G401 (cell line): ENCODE measurements at regions not wholly inside any gene's neighbourhood (a gene's known extent, or its start where the extent isn't known, plus 50 kb on each side); places are given as distances from the start of the nearest gene placed in this dataset.

Experiments used
- DNase-seq: peaks from one replicate; pipeline ENCODE4 v3.0.0-alpha.2; 2015; ENCODE audit warnings: low spot score
- in situ Hi-C: cut with HindIII; loops from 2 replicates; pipeline ENCODE4 v1.10.0; 2016; ENCODE audit warnings: low sequenced_read_pairs, mixed read lengths

DNA sequence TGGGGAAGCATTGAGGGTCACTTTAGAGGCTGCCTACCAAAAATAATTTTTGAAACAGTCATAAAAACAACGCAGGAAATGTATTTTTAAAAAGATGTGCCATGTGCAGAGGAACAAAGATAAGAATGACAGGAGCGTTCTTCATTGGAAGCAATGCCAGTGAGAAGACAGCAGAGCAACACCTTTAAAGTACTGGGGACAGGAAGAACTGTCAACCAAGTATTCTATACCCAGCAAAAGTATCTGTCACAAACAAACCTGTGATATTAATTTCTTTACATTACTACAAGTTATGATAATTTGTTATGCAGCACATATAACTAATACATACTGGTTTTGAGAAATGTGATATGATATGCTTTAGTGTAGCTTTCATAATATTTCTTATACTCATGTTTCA lies 675.6 kb downstream of the IRX1 start:
- in situ Hi-C loops = no loop called here
- no peak for DNase-seq

DNA sequence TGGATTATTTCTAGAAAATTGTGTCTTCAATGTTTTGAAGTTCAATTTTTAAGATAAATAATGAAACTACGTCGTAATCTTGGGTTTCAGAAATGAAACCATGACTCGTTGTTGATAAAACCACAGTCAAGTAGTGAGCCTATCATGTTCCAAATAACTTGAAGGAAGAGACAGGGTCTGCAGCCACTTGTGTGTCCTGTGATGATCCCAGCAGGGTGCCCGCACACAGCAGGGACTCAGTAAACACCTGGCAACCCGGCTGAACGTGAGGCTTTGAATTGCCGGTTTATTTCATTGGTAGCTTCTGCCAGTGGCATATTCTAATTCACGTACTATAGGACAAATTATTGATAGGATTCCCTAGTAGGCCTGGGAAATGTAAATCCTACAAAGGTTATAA lies 679.6 kb downstream of the IRX1 start:
- in situ Hi-C loops = no loop called here

DNA sequence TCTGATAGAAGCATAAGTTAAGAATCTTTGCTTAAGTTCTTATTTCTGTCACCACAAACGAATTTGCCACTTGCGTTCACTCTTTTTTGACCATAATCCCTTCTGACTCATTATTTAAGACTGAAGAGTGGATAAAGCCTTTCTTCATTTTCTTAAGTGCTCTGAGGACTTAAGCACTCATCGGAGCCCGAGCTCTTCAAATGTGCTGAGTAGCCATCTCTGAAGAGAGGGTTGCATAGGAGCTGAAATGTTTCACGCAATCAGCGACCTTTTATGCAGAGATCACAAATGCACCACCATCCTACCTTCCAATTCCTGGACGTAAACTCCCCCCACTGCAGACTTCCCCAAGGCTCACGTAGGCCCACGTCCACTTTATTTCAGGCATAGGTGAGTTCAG lies 699.2 kb downstream of the IRX1 start:
- no peak for DNase-seq
- in situ Hi-C loops = no loop called here

More for the DNA sequence above, 679.6 kb downstream of the IRX1 start:
- no peak for DNase-seq

DNA sequence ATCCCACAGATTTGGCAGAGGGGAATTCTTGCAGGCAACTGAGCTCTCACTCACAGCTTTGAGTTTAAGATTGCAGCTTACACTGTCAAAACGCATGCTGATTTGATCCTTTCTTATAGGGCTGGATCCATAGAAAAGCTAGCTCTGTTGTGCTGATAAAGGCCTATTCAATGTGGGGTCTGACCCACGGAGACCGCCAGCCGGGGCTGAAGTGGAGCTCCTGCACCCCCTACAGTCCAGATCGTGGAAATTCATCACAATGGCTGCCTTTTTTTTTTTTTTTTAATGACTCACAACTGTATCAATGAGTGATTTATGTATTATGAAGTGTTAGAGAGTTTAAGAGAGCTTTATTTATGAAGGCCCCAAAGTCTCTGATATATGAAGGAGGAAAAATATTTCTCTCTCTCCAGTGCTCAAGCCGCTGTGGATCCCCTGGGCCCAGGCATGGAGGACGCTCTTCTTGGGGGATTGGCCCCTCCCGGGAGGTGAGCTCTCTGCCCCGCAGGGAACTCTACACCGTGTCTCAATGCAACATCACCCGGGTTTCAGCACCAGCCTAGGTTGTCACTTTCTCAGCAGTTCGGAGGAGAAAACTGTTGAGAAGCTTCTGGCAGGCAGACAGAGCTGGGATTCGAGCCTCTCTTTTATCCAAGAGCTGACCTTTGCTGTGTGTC lies 700.2 kb downstream of the IRX1 start:
- peak; percentile 7 for DNase-seq
- in situ Hi-C loops = no loop called here

DNA sequence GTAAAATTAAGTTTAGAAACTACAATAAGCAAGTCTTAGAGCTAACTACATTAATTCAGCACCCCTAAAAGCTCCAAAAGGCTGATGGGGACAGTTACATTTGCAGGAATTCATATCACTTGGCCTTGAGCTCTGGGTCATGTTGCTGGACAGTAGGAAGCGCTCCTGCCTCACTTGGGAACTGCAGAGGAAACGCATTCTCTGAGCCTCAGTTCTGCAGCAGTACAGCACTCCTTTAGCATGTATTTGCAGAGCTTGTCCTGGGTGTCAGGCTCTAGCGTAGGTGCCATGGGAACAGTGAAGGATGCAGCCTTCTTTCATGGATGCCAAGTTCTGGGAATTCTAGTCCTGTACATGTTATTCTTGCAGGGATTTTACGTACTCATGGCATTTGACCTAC lies 710.4 kb downstream of the IRX1 start:
- DNase-seq = no peak
- in situ Hi-C loops = no loop called here

- in situ Hi-C loops = no loop called here
- no peak for DNase-seq
These were observed 713.4 kb downstream of the IRX1 start for GRCh38 chr5:4309026-4309425.

DNA sequence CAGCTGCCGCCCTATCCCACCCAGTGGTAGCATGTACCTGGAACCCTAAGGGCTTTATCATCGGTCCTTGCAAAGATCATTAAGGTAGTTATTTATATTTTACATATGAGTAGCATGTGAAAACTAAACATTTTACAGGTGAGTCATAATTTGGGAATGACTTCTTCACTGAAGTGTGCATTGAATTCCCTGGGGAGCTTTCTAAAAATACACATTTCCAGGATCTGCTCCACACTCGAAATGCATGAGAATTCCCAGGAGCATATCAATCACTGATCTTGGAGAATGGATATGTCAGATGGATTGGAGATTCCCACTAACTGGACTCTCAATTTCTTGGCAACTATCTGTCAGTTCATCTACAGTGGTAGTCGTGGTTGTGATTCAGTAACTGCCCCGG lies 717.5 kb downstream of the IRX1 start:
- DNase-seq = no peak
- in situ Hi-C loops = no loop called here

- no peak for DNase-seq
- in situ Hi-C loops = no loop called here
These were observed 724.0 kb downstream of the IRX1 start for GRCh38 chr5:4319478-4320128.

DNA sequence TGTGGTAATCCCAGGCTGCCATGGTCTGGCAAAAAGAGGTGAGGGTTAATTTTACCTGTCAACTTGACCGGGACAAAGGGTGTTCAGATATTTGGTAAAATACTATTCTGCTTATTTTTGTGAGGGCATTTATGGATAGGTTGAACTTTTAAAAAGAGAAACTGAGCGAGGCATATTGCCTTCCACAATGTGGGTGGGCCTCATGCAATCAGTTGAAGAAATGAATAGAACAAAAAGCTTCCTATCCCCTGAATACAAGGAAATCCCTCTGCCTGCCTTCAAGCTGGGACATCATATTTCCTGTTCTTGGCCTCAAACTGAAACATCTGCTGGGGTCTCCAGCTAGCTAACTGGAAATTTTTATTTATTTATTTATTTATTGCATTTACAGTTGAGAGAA lies 734.7 kb downstream of the IRX1 start:
- in situ Hi-C loops = no loop called here
- no peak for DNase-seq

- no peak for DNase-seq
- in situ Hi-C loops = no loop called here
These were observed 739.4 kb downstream of the IRX1 start for GRCh38 chr5:4335078-4335477.

- DNase-seq = no peak
- in situ Hi-C loops = no loop called here
These were observed 741.9 kb downstream of the IRX1 start for GRCh38 chr5:4337519-4337918.

- in situ Hi-C loops = no loop called here
These were observed 744.3 kb downstream of the IRX1 start for GRCh38 chr5:4339949-4340348.

GRCh38 chr5:4345850-4346249 lies 750.2 kb downstream of the IRX1 start:
- no peak for DNase-seq
- in situ Hi-C loops = no loop called here

More at GRCh38 chr5:4339949-4340348, 744.3 kb downstream of the IRX1 start:
- no peak for DNase-seq

DNA sequence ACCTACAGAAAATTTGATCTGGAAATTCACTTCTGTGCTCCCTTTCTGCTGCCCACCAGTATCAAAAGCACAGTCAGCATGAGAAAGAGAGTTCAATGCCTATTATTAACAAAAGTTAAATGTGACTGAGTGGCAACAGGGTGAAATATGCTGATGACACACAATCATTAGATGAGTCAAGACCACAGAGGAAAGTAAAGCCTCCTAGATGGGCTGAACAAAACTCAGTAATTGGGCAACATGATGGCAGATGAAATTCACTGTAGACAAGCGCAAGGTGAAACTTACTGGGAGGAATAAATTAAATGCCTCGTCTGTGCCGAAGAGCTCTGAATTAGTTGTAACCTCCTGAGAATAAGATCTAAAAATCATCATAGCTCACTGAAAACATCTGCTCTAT lies 752.8 kb downstream of the IRX1 start:
- in situ Hi-C loops = no loop called here
- no peak for DNase-seq

DNA sequence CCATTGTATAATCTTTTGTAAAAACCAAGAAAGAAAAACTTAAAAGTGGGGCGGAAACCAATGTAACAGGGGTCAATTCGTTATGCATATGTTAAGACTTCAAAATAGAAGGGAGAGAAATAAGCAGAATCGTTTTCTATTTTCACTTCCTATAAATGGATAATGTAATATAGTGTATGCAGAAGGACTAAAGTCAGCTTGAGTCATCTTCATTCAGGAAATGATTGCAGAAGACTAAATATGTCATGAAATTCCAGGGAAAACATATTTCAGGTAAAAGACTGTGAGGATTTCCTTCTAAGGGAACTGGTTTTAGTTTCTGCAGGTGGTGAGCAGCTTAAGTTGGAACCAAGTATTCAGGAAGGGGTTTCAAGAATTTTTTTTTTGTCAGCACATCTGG lies 753.3 kb downstream of the IRX1 start:
- no peak for DNase-seq
- in situ Hi-C loops = no loop called here

DNA sequence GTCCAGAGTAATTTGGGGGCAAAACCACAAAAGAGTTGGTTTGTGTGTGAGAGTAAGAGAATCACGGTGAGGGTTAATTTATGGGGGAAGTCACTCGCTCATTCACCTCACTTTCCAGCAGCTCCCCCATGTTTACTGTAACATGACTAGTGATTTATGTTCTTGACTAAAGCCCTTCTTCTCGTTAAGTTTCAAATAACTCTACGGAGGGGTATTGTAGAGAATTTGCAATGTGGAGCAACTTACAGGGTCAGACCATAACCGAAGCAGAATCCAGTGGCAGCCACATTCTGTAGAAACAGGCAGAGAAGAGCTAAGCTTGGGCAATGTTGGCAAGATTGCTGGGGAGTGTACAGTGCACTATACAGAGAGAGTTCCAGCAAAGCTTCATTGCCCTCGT lies 760.6 kb downstream of the IRX1 start:
- no peak for DNase-seq
- in situ Hi-C loops = no loop called here

GRCh38 chr5:4359847-4360246 lies 764.2 kb downstream of the IRX1 start:
- in situ Hi-C loops = no loop called here
- DNase-seq = no peak

- DNase-seq = no peak
- in situ Hi-C loops = no loop called here
These were observed 766.1 kb downstream of the IRX1 start for GRCh38 chr5:4361753-4362152.

GRCh38 chr5:4362411-4362810 lies 766.8 kb downstream of the IRX1 start:
- DNase-seq = no peak
- in situ Hi-C loops = no loop called here

DNA sequence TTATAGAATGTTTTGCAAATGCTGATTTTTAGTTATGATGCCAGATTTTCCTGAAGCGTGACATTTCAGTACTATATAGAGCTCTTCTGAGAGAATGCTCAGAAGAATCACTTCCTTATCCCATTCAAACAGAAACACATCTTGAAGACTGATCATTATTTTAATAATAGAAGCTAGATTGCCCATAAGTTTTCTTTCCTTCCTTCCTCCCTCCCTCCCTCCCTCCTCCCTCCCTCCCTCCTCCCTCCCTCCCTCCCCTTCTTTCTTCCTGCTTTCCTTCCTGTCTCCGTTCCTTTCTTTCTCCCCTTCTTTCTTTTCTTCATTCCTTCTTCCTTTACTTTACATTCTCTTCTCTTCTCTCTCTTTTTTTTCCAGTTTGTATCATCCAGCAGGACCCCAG lies 767.4 kb downstream of the IRX1 start:
- in situ Hi-C loops = no loop called here
- no peak for DNase-seq

DNA sequence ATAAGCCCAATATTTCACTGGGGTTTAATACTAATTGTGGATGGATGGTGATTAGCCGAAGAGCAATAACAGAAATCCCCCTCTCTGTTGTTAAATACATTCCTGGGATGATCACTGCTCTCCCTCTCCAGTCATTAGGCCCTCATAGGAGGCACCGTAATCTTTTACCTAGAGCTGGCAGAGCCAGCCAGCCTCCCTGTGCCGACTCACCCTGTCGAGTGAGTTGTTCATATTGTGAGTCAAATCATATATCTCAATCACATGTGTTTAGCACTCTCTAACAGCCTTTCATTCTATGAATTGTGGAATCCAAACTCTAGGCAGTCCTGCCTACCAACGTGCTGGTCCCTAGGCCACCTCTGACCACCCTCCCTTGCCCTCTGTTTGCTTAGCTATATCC lies 771.0 kb downstream of the IRX1 start:
- in situ Hi-C loops = no loop called here
- DNase-seq = no peak
